ENCODE measurements at regions not wholly inside any gene's neighbourhood (a gene's known extent, or its start where the extent isn't known, plus 50 kb on each side); places are given as distances from the start of the nearest gene placed in this dataset.

DNA sequence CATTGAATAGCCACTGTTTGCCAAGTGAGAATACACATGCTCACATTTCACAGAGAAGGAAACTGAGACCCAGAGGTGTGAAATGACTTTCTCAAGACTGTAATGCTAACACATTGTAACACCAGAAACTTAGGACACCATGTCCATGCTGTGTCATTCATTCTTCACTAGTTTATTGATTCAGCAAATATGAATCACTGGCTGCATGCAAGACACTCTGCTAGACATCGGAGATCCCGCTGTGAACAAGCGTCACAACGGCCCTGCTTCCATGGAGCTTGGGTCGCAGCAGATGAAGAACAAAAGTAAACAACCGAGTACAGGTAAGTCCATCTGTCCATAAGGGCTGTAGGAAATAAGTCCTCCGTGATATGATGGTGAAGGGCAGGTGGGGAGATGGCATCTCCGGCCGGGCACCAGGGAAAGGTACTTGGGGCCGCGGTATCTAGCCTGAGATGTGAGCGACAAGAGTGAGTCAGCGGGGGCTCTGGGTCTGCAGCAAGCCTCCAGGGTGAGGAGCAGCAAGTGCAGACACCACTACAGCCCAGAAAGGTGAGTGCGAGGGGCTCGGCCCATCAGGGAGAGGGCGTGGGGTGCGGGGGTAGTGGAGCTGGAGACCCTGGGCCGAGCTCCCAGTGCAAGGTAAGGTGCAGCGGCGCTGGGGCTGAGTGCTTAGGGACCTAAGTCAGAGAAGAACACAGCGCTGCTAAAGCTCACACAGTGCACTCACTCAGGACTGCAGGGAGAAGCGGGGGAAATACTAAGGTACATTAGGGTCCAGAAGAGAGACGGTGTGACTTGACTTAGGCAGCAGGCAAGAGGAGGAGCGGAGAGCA lies 391.2 kb downstream of the FBXO15 start:
- Histone ChIP-seq H3K4me1 (no peaks in the 10 kb centered on the region), H3K27ac (no peak overlapping the region), H3K9me3 (no peaks in the 10 kb centered on the region), H3K36me3 (no peaks in the 10 kb centered on the region), H3K27me3 (no peaks in the 10 kb centered on the region), H3K4me3 (replicated peaks in 1 of 3) (no peak overlapping the region)
- no peak for TF ChIP-seq POLR2A (IDR thresholded peaks at IDR 0.05)
- TF ChIP-seq, protein P1, sequence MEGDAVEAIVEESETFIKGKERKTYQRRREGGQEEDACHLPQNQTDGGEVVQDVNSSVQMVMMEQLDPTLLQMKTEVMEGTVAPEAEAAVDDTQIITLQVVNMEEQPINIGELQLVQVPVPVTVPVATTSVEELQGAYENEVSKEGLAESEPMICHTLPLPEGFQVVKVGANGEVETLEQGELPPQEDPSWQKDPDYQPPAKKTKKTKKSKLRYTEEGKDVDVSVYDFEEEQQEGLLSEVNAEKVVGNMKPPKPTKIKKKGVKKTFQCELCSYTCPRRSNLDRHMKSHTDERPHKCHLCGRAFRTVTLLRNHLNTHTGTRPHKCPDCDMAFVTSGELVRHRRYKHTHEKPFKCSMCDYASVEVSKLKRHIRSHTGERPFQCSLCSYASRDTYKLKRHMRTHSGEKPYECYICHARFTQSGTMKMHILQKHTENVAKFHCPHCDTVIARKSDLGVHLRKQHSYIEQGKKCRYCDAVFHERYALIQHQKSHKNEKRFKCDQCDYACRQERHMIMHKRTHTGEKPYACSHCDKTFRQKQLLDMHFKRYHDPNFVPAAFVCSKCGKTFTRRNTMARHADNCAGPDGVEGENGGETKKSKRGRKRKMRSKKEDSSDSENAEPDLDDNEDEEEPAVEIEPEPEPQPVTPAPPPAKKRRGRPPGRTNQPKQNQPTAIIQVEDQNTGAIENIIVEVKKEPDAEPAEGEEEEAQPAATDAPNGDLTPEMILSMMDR (IDR thresholded peaks at IDR 0.05), result no peak
- no peak for DNase-seq
- WGBS, 2 donors, result 84% methylated on average over 24 of the region's 24 CpGs
- intact Hi-C loops (cut with DNase I), result no loop called here

DNA sequence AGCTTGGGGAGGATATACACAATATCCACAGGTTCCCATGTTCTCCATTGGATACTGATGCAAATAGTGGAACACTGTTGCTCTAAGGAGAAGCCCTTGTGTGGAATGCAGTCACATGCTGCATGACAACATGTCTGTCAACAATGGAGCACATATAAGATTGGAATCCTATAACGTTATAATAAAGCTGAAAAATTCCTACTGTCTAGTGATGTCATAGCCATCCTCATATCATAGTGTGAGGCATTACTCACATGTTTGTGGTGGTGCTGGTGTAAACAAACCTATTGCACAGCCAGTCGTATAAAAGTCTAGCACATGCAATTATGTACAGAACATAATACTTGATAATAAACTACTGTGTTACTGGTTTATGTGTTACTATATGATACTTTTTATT lies 394.7 kb downstream of the FBXO15 start:
- no peak overlapping the region for H3K4me3 ChIP-seq (replicated peaks in 1 of 3)
- TF ChIP-seq, protein P1 (IDR thresholded peaks at IDR 0.05), result no peak
- no peak for TF ChIP-seq POLR2A (IDR thresholded peaks at IDR 0.05)

DNA sequence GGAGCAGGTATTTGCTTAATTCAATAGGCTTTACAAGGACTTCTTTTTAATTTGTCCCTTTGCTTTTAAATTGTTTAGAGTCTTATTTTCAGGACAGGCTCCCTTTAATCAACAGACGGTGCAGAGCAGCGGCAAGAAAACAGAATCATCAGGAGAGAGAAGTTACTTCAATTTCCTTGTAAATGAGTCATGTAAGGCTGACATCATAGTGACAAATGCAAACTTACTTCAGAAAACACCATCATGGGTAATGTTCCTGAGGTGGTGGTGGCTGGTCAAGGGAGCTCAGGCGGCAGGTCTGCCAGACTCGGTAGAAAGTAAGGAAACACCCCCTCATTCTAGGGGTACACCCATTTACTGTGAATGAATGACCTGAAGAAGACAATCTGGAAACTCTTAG lies 395.1 kb downstream of the FBXO15 start:
- Histone ChIP-seq H3K27me3 (no peaks in the 10 kb centered on the region), H3K4me1 (no peaks in the 10 kb centered on the region), H3K36me3 (no peaks in the 10 kb centered on the region), H3K27ac (no peak overlapping the region), H3K9me3 (no peaks in the 10 kb centered on the region), H3K4me3 (replicated peaks in 1 of 3) (no peak overlapping the region)
- TF ChIP-seq, protein P1 (IDR thresholded peaks at IDR 0.05), result no peak
- TF ChIP-seq POLR2A (IDR thresholded peaks at IDR 0.05), result no peak
- 86 to 88% methylated on average over 4 of the region's 4 CpGs for WGBS, 2 donors
- intact Hi-C loops (cut with DNase I), result no loop called here
- DNase-seq, result no peak

More for the DNA sequence above, 394.7 kb downstream of the FBXO15 start:
- intact Hi-C loops (cut with DNase I), result no loop called here
- no peaks in the 10 kb centered on the region for H3K27me3 ChIP-seq
- H3K9me3 ChIP-seq, result no peaks in the 10 kb centered on the region
- 86 to 87% methylated on average over 2 of the region's 2 CpGs for WGBS, 2 donors
- no peak for DNase-seq
- H3K36me3 ChIP-seq, result no peaks in the 10 kb centered on the region
- H3K27ac ChIP-seq, result no peak overlapping the region
- H3K4me1 ChIP-seq, result no peaks in the 10 kb centered on the region

DNA sequence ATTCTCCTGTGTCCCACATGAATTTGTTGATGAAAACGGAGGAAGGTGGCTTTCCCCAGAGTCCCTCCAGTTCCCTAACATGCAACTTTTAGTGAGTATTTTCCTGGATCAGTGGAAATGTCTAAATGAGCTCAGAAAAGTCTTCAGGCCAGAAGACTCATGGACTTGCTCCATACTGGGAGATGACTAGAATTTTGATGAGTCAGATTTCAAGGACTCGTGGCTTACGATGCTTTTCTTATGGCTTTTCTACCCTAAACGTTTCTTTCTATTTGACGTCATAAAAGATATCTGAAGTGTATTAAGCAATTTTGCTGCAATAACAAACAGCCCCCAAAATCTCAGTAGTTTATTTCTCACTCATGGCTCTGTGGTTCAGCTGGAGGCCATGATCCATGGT lies 397.6 kb downstream of the FBXO15 start:
- Histone ChIP-seq H3K36me3 (no peaks in the 10 kb centered on the region), H3K4me1 (no peaks in the 10 kb centered on the region), H3K27ac (no peak overlapping the region), H3K9me3 (no peaks in the 10 kb centered on the region), H3K4me3 (replicated peaks in 1 of 3) (no peak overlapping the region), H3K27me3 (no peaks in the 10 kb centered on the region)
- TF ChIP-seq, protein P1 (IDR thresholded peaks at IDR 0.05), result no peak
- TF ChIP-seq POLR2A (IDR thresholded peaks at IDR 0.05), result no peak
- intact Hi-C loops (cut with DNase I), result no loop called here
- WGBS, 2 donors, result 89 to 90% methylated on average over 5 of the region's 5 CpGs
- DNase-seq, result no peak

DNA sequence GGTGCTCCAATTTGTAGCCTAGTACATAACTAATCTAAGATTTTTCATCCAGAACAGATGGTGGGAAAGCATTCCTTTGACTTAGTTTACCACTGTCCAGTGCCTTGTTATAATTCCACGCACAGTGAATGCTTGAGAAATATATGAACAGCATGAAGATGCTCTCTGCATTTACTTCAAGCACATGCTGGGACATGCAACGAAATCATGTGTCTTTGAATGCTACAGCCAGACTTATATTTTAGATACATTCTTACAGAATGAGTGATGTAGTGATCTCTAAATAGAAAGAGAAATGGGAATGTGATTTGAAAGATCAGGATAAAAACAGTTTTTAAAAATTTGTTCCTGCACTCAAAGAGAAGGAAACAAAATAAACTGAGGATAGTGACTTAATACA lies 398.3 kb downstream of the FBXO15 start:
- TF ChIP-seq, protein P1 (IDR thresholded peaks at IDR 0.05), result no peak
- TF ChIP-seq POLR2A (IDR thresholded peaks at IDR 0.05), result no peak
- Histone ChIP-seq H3K27me3 (no peaks in the 10 kb centered on the region), H3K27ac (no peak overlapping the region), H3K4me1 (no peaks in the 10 kb centered on the region), H3K36me3 (no peaks in the 10 kb centered on the region), H3K9me3 (no peaks in the 10 kb centered on the region), H3K4me3 (replicated peaks in 1 of 3) (no peak overlapping the region)
- DNase-seq, result no peak
- intact Hi-C loops (cut with DNase I), result no loop called here
- WGBS, 2 donors, result 64 to 85% methylated on average over 2 of the region's 2 CpGs

All from thyroid gland (tissue), 4 donors.